Inferior parietal cortex (tissue), 1 donor: ENCODE measurements at regions not wholly inside any gene's neighbourhood (a gene's known extent, or its start where the extent isn't known, plus 50 kb on each side); places are given as distances from the start of the nearest gene placed in this dataset.

ENCODE experiments used
- DNase-seq: peaks from one replicate; pipeline ENCODE4 v3.0.0-alpha.2; 2016; ENCODE audit errors: extremely low spot score

- no peak for DNase-seq
Observed at GRCh38 chr2:8197101-8197500, 484.8 kb upstream of the ID2 start.

- DNase-seq, result no peak
Observed at GRCh38 chr2:8197825-8198224, 484.0 kb upstream of the ID2 start.

- no peak for DNase-seq
Observed at GRCh38 chr2:8198766-8199382, 483.0 kb upstream of the ID2 start.

- DNase-seq, result no peak
Observed at GRCh38 chr2:8202132-8202531, 479.7 kb upstream of the ID2 start.

- no peak for DNase-seq
Observed at GRCh38 chr2:8203364-8203763, 478.5 kb upstream of the ID2 start.

GRCh38 chr2:8204711-8205110, 477.1 kb upstream of the ID2 start:
- DNase-seq, result no peak

GRCh38 chr2:8209494-8209893, 472.4 kb upstream of the ID2 start:
- no peak for DNase-seq

GRCh38 chr2:8211384-8211783, 470.5 kb upstream of the ID2 start:
- no peak for DNase-seq

GRCh38 chr2:8212239-8212638, 469.6 kb upstream of the ID2 start:
- DNase-seq, result no peak

- no peak for DNase-seq
Observed at GRCh38 chr2:8214036-8214615, 467.7 kb upstream of the ID2 start.

- no peak for DNase-seq
Observed at GRCh38 chr2:8215159-8215863, 466.5 kb upstream of the ID2 start.

GRCh38 chr2:8215982-8216381, 465.9 kb upstream of the ID2 start:
- DNase-seq, result no peak

- DNase-seq, result no peak
Observed at GRCh38 chr2:8216397-8216796, 465.5 kb upstream of the ID2 start.

GRCh38 chr2:8217468-8218030, 464.3 kb upstream of the ID2 start:
- no peak for DNase-seq

GRCh38 chr2:8219096-8219495, 462.8 kb upstream of the ID2 start:
- no peak for DNase-seq

- DNase-seq, result no peak
Observed at GRCh38 chr2:8219631-8220355, 462.1 kb upstream of the ID2 start.

GRCh38 chr2:8222979-8223694, 458.7 kb upstream of the ID2 start:
- no peak for DNase-seq

- DNase-seq, result no peak
Observed at GRCh38 chr2:8223695-8224346, 458.0 kb upstream of the ID2 start.

- no peak for DNase-seq
Observed at GRCh38 chr2:8224347-8225190, 457.3 kb upstream of the ID2 start.

- DNase-seq, result no peak
Observed at GRCh38 chr2:8225266-8225665, 456.6 kb upstream of the ID2 start.
